ENCODE measurements at regions not wholly inside any gene's neighbourhood (a gene's known extent, or its start where the extent isn't known, plus 50 kb on each side); places are given as distances from the start of the nearest gene placed in this dataset.

DNA sequence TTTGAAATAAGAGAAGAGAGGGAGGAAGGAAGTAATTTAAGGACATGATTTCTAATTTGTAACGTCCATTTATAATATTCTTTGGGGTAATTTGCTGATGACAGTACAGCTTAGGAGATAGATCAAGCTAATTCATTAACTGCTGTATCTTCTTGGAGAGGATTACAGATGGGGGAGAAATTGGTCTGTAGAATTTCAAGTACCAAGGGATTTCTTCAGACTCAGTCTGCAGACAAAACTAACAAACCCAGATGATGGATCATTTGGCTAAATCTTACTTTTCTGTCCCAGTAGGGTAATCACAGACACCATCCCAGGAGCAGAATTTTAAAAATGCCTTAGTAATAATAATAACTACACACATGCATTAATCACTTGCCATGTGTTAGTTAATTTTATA, 711.8 kb downstream of the KCNJ2 start:
- peaks cover 31% of the 10 kb centered on the region for H3K27me3 Mint-ChIP-seq (ENCODE audit: low read depth)
- DNase-seq (ENCODE audit: low spot score in 2 of 2, unreplicated experiment in 2 of 2), result no peak
- H3K36me3 Mint-ChIP-seq, result no peaks in the 10 kb centered on the region
- H3K9me3 Mint-ChIP-seq, result no peaks in the 10 kb centered on the region
- TF ChIP-seq, protein P1, sequence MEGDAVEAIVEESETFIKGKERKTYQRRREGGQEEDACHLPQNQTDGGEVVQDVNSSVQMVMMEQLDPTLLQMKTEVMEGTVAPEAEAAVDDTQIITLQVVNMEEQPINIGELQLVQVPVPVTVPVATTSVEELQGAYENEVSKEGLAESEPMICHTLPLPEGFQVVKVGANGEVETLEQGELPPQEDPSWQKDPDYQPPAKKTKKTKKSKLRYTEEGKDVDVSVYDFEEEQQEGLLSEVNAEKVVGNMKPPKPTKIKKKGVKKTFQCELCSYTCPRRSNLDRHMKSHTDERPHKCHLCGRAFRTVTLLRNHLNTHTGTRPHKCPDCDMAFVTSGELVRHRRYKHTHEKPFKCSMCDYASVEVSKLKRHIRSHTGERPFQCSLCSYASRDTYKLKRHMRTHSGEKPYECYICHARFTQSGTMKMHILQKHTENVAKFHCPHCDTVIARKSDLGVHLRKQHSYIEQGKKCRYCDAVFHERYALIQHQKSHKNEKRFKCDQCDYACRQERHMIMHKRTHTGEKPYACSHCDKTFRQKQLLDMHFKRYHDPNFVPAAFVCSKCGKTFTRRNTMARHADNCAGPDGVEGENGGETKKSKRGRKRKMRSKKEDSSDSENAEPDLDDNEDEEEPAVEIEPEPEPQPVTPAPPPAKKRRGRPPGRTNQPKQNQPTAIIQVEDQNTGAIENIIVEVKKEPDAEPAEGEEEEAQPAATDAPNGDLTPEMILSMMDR (IDR thresholded peaks at IDR 0.05; ENCODE audit: unreplicated experiment), result no peak
- H3K27ac Mint-ChIP-seq, result no peak overlapping the region
- peaks cover 13% of the 10 kb centered on the region for H3K4me1 Mint-ChIP-seq
- H3K4me3 Mint-ChIP-seq, result no peak overlapping the region

DNA sequence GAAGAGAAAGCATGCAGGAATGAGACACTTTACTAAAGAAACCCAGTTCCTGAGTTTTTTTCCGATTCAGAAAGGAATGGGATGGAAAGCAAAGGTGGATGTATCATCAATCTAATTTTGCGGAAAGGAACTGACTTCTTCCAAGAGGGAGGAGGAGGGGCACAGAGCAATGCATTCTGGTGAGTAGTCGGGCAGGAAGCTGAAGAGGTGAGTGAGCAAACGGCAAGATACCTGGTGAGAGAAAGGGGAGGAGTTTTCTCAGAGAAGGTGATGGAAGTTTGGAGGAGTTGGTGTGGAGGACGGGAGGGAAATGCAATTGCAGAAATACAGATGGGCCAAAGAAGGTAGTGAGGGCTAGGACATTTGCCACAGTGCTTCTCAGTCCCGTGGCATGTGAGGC, 713.2 kb downstream of the KCNJ2 start:
- no peaks in the 10 kb centered on the region for H3K36me3 Mint-ChIP-seq
- H3K27ac Mint-ChIP-seq, result no peak overlapping the region
- DNase-seq (ENCODE audit: low spot score in 2 of 2, unreplicated experiment in 2 of 2), result no peak
- H3K4me1 Mint-ChIP-seq, result peaks cover 10% of the 10 kb centered on the region
- H3K27me3 Mint-ChIP-seq (ENCODE audit: low read depth), result peaks cover 29% of the 10 kb centered on the region
- TF ChIP-seq, protein P1 (IDR thresholded peaks at IDR 0.05; ENCODE audit: unreplicated experiment), result no peak
- H3K9me3 Mint-ChIP-seq, result no peaks in the 10 kb centered on the region
- no peak overlapping the region for H3K4me3 Mint-ChIP-seq

DNA sequence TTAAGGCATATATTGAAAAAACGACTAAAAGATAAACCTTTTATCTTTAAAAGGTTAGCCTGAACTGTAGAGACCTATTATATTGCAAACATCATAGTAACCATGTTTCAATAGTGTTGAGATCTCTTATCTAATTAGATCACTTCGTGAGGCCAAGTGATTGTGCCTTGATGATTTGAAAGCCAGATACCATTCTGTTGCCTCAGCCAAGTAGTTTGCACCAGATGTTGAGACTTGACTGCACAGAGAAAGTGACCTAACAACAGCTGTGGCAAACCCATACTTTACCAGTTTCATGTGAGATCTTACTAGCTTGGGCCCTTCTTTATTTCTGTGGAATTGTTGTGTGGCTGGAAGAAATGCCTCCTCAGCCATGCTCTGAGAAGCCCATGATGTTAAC, 717.3 kb downstream of the KCNJ2 start:
- DNase-seq (ENCODE audit: low spot score in 2 of 2, unreplicated experiment in 2 of 2), result no peak
- Mint-ChIP-seq H3K4me1 (peaks cover 6% of the 10 kb centered on the region), H3K27me3 (ENCODE audit: low read depth) (peaks cover 19% of the 10 kb centered on the region), H3K27ac (no peak overlapping the region), H3K9me3 (no peaks in the 10 kb centered on the region), H3K36me3 (no peaks in the 10 kb centered on the region), H3K4me3 (no peak overlapping the region)
- TF ChIP-seq, protein P1 (IDR thresholded peaks at IDR 0.05; ENCODE audit: unreplicated experiment), result no peak

DNA sequence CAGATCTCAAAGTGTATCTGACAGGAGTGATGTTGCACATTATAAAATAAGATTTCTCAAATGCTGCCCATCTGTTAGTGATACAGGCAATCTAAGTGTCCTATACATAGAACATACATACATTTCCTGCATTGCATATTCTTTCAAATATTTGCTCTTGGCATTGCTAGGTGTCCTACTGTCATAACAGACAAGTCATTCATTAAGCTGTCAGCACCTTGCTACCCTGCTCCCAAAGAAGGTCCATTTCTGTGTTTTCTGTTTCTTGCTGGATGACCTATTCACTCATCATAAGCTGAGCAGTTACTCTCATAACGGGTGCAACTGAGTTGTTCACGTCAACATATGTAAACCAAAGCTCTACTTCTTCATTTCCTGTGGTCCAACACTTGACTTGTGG, 719.0 kb downstream of the KCNJ2 start:
- TF ChIP-seq, protein P1 (IDR thresholded peaks at IDR 0.05; ENCODE audit: unreplicated experiment), result no peak
- no peak for DNase-seq (ENCODE audit: low spot score in 2 of 2, unreplicated experiment in 2 of 2)
- H3K27me3 Mint-ChIP-seq (ENCODE audit: low read depth), result peaks cover 5% of the 10 kb centered on the region
- no peaks in the 10 kb centered on the region for H3K36me3 Mint-ChIP-seq
- no peak overlapping the region for H3K27ac Mint-ChIP-seq
- H3K4me3 Mint-ChIP-seq, result no peak overlapping the region
- H3K4me1 Mint-ChIP-seq, result no peaks in the 10 kb centered on the region
- H3K9me3 Mint-ChIP-seq, result no peaks in the 10 kb centered on the region

DNA sequence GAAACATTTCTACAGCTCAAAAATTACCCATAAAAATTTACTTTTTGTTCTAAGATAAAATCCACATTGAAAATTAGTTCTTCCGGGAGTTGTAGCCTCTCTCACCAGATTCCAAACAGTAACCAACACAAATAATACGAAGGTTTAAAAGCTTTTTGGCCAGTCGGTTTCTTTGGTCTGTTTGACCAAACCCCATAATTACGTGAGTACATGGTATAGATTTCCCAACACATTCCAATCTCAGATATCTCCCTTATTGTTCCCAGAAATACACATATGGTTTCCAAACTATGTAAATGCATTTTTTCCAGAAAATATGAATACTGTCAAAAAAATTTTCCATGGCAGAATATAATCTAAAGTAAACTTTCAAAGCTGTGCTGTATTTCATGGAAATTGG, 722.0 kb downstream of the KCNJ2 start:
- no peaks in the 10 kb centered on the region for H3K27me3 Mint-ChIP-seq (ENCODE audit: low read depth)
- no peak overlapping the region for H3K4me3 Mint-ChIP-seq
- H3K36me3 Mint-ChIP-seq, result no peaks in the 10 kb centered on the region
- H3K27ac Mint-ChIP-seq, result no peak overlapping the region
- H3K4me1 Mint-ChIP-seq, result no peaks in the 10 kb centered on the region
- peaks cover 9% of the 10 kb centered on the region for H3K9me3 Mint-ChIP-seq
- DNase-seq (ENCODE audit: low spot score in 2 of 2, unreplicated experiment in 2 of 2), result no peak
- TF ChIP-seq, protein P1 (IDR thresholded peaks at IDR 0.05; ENCODE audit: unreplicated experiment), result no peak

DNA sequence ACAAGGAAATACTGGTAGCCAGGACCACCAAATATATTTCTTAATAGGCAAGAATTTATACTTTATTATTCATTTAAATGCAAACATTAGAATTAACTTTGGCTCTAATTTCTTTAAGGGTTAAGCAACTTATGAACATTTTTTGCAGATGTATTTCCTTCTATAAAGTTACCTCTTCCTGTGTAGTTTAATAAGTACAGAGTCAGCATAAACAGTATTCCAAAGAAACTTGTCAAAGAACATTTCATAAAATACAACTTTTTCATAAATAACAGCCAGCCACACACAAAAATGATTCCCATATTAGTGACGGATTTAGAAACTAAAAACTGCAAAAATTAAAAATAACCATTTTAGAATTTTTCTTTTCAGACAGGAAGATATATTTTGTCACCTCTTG, 723.2 kb downstream of the KCNJ2 start:
- H3K4me3 Mint-ChIP-seq, result no peak overlapping the region
- peaks cover 14% of the 10 kb centered on the region for H3K9me3 Mint-ChIP-seq
- H3K27me3 Mint-ChIP-seq (ENCODE audit: low read depth), result no peaks in the 10 kb centered on the region
- no peak for DNase-seq (ENCODE audit: low spot score in 2 of 2, unreplicated experiment in 2 of 2)
- H3K4me1 Mint-ChIP-seq, result peaks cover 2% of the 10 kb centered on the region
- TF ChIP-seq, protein P1 (IDR thresholded peaks at IDR 0.05; ENCODE audit: unreplicated experiment), result no peak
- H3K27ac Mint-ChIP-seq, result no peak overlapping the region
- no peaks in the 10 kb centered on the region for H3K36me3 Mint-ChIP-seq
